H1 (cell line): ENCODE measurements at regions not wholly inside any gene's neighbourhood (a gene's known extent, or its start where the extent isn't known, plus 50 kb on each side); places are given as distances from the start of the nearest gene placed in this dataset.

Source experiments
- CTCF ChIA-PET: fragments of 300-600 bp; sonication (Branson Sonifier 250); formaldehyde crosslinking; loops from one replicate; lab custom pipeline; 2021; ENCODE audit not compliant: partially characterized antibody; lab: Charles Lee
- POLR2A ChIA-PET: fragments of 300-600 bp; sonication (Branson Sonifier 250); formaldehyde crosslinking; loops from one replicate; lab custom pipeline; 2021; ENCODE audit warnings: inconsistent platforms; ENCODE audit not compliant: partially characterized antibody; lab: Charles Lee
- DNase-seq, 2 experiments: peaks; one replicate each; pipeline versions ENCODE4 v3.0.0 to v3.0.0-alpha.2; 2010 to 2022; ENCODE audit warnings: low spot score in 2 of 2, low read depth in 1 of 2, mixed read lengths in 1 of 2
- FAIRE-seq: peaks from 2 replicates; lab custom pipeline; 2011; peaks lifted over from hg19 to GRCh38; lab: Jason Lieb, UNC
- H2AFZ ChIP-seq: 2 replicates; pipeline ENCODE4 v1.8.1; 2012; ENCODE audit warnings: low read length, inconsistent platforms
- H2AK5ac ChIP-seq: 2 replicates; pipeline ENCODE4 v1.6.1; 2013; ENCODE audit warnings: low read depth, low read length
- H2BK120ac ChIP-seq: replicated peaks from 2 replicates; pipeline ENCODE3; 2013; ENCODE audit warnings: low read depth, low read length, inconsistent platforms
- H2BK12ac ChIP-seq: 2 replicates; pipeline ENCODE4 v1.6.1; 2013; ENCODE audit warnings: low read depth, low read length
- H2BK15ac ChIP-seq: 2 replicates; pipeline ENCODE4 v1.6.1; 2013; ENCODE audit warnings: low read length
- H2BK20ac ChIP-seq: 2 replicates; pipeline ENCODE4 v1.6.1; 2013; ENCODE audit warnings: low read length
- H2BK5ac ChIP-seq: 2 replicates; pipeline ENCODE4 v1.6.1; 2013; ENCODE audit warnings: low read depth, low read length
- H3K14ac ChIP-seq: 2 replicates; pipeline ENCODE4 v1.6.1; 2013; ENCODE audit warnings: inconsistent platforms; ENCODE audit not compliant: insufficient read length
- H3K18ac ChIP-seq: 2 replicates; pipeline ENCODE4 v1.6.1; 2013; ENCODE audit warnings: low read length; ENCODE audit errors: extremely low read depth
- H3K23ac ChIP-seq: 2 replicates; pipeline ENCODE4 v1.6.1; 2013; ENCODE audit warnings: inconsistent platforms; ENCODE audit not compliant: insufficient read length
- H3K23me2 ChIP-seq: 2 replicates; pipeline ENCODE4 v1.6.1; 2013; ENCODE audit warnings: low read depth, low read length
- H3K27ac ChIP-seq: 2 replicates; pipeline ENCODE4 v1.6.1; 2011; ENCODE audit warnings: low read depth, low read length, inconsistent platforms
- H3K27me3 ChIP-seq, 4 experiments: replicated peaks in 1 of 4; 1 replicate in 1 of 4; 2 replicates in 3 of 4; pipeline versions ENCODE4 v1.6.1 to v1.8.1; 2011 to 2013; ENCODE audit warnings: low read length in 3 of 4, mild to moderate bottlenecking in 3 of 4, inconsistent platforms in 2 of 4, mixed read lengths in 2 of 4, moderate library complexity in 1 of 4; ENCODE audit not compliant: control insufficient read depth in 3 of 4, insufficient read depth in 3 of 4; ENCODE audit errors: extremely low read depth in 1 of 4
- H3K36me3 ChIP-seq, 4 experiments: 2 replicates each; pipeline versions ENCODE4 v1.6.1 to v1.8.1; 2011 to 2013; ENCODE audit warnings: mild to moderate bottlenecking in 4 of 4, low read length in 3 of 4, moderate library complexity in 2 of 4, control low read depth in 1 of 4, inconsistent platforms in 1 of 4; ENCODE audit not compliant: insufficient read depth in 4 of 4, control insufficient read depth in 2 of 4
- H3K4ac ChIP-seq: replicated peaks from 2 replicates; pipeline ENCODE3; 2013; ENCODE audit warnings: low read length, low read depth, mixed read lengths, inconsistent platforms; ENCODE audit not compliant: insufficient read length
- H3K4me1 ChIP-seq, 4 experiments: replicated peaks in 1 of 4; 1 replicate in 1 of 4; 2 replicates in 3 of 4; pipeline versions ENCODE4 v1.6.1 to v1.8.1; 2011 to 2013; ENCODE audit warnings: low read length in 3 of 4, inconsistent platforms in 2 of 4, mixed read lengths in 1 of 4; ENCODE audit not compliant: insufficient read depth in 4 of 4, control insufficient read depth in 3 of 4
- H3K4me2 ChIP-seq, 2 experiments: 2 replicates each; pipeline versions ENCODE4 v1.6.1 to v1.8.1; 2011 to 2013; ENCODE audit warnings: low read depth in 2 of 2, low read length in 2 of 2, control low read depth in 1 of 2, inconsistent platforms in 1 of 2, mild to moderate bottlenecking in 1 of 2; ENCODE audit not compliant: insufficient read depth in 1 of 2
- H3K4me3 ChIP-seq, 4 experiments: fragments of 200-600, 300-600 bp in 1 of 4; sonication (generic), shearing (Covaris generic), sonication (Bioruptor Twin) in 1 of 4; 2 replicates each; pipeline versions ENCODE4 v1.5.1 to v1.8.1; 2011 to 2016; ENCODE audit warnings: low read length in 4 of 4, low read depth in 3 of 4, control low read depth in 2 of 4, inconsistent platforms in 2 of 4, mild to moderate bottlenecking in 2 of 4, mixed read lengths in 1 of 4, moderate library complexity in 1 of 4; ENCODE audit not compliant: insufficient read depth in 2 of 4; ENCODE audit errors: extremely low read depth in 1 of 4
- H3K56ac ChIP-seq: replicated peaks from 2 replicates; pipeline ENCODE3; 2013; ENCODE audit warnings: low read depth, mild to moderate bottlenecking, mixed read lengths, low read length, inconsistent platforms; ENCODE audit not compliant: insufficient read length
- H3K79me1 ChIP-seq: 2 replicates; pipeline ENCODE4 v1.6.1; 2013; ENCODE audit warnings: low read depth, low read length, control low read depth
- H3K79me2 ChIP-seq, 2 experiments: 2 replicates each; pipeline versions ENCODE4 v1.6.1 to v1.8.1; 2012 to 2013; ENCODE audit warnings: low read length in 2 of 2, mild to moderate bottlenecking in 2 of 2, inconsistent platforms in 1 of 2; ENCODE audit not compliant: insufficient read depth in 2 of 2, control insufficient read depth in 1 of 2
- H3K9ac ChIP-seq, 4 experiments: replicated peaks in 1 of 4; 1 replicate in 1 of 4; 2 replicates in 3 of 4; pipeline versions ENCODE4 v1.6.1 to v1.8.1; 2011 to 2013; ENCODE audit warnings: low read depth in 3 of 4, low read length in 3 of 4, control low read depth in 2 of 4, mild to moderate bottlenecking in 2 of 4, moderate library complexity in 2 of 4, inconsistent platforms in 1 of 4; ENCODE audit errors: extremely low read depth in 1 of 4
- H3K9me3 ChIP-seq, 2 experiments: 2 replicates each; pipeline versions ENCODE4 v1.6.1 to v1.8.1; 2012 to 2013; ENCODE audit warnings: mild to moderate bottlenecking in 2 of 2, moderate library complexity in 2 of 2, control low read depth in 1 of 2, inconsistent platforms in 1 of 2, low read depth in 1 of 2, low read length in 1 of 2, mixed read lengths in 1 of 2; ENCODE audit not compliant: insufficient read depth in 2 of 2
- H4K20me1 ChIP-seq, 2 experiments: replicated peaks in 1 of 2; 2 replicates each; pipeline versions ENCODE3 to v1.8.1; 2011 to 2013; ENCODE audit warnings: inconsistent platforms in 2 of 2, low read length in 2 of 2, mild to moderate bottlenecking in 1 of 2; ENCODE audit not compliant: insufficient read depth in 2 of 2, control insufficient read depth in 1 of 2
- H4K5ac ChIP-seq: 2 replicates; pipeline ENCODE4 v1.6.1; 2013; ENCODE audit warnings: low read length, low read depth, mixed read lengths, inconsistent platforms; ENCODE audit not compliant: insufficient read length
- H4K8ac ChIP-seq: 2 replicates; pipeline ENCODE4 v1.8.0; 2013; ENCODE audit warnings: mild to moderate bottlenecking, moderate library complexity, low read length, inconsistent platforms; ENCODE audit not compliant: insufficient read depth; ENCODE audit errors: extremely low read depth
- H4K91ac ChIP-seq: replicated peaks from 2 replicates; pipeline ENCODE3; 2013; ENCODE audit warnings: low read length, mixed read lengths, inconsistent platforms; ENCODE audit not compliant: insufficient read length
- ATF2 ChIP-seq: IDR thresholded peaks from 2 replicates; pipeline ENCODE4 v1.6.1; 2012; ENCODE audit warnings: low read length, inconsistent platforms
- BACH1 ChIP-seq: IDR thresholded peaks from 2 replicates; pipeline ENCODE4 v1.6.1; 2012; ENCODE audit warnings: low read length, improper control_type of control experiment
- GABPA ChIP-seq: IDR thresholded peaks from 2 replicates; pipeline ENCODE4 v1.6.1; 2011; ENCODE audit warnings: mild to moderate bottlenecking, low read length, moderate library complexity, borderline replicate concordance; ENCODE audit not compliant: insufficient read depth
- POLR2A ChIP-seq, 2 experiments: IDR thresholded peaks; 1 replicate in 1 of 2; 2 replicates in 1 of 2; pipeline ENCODE4 v1.6.1; 2011; ENCODE audit warnings: low read depth in 2 of 2, low read length in 2 of 2, mild to moderate bottlenecking in 2 of 2; ENCODE audit errors: control extremely low read depth in 1 of 2
- TBP ChIP-seq: IDR thresholded peaks from 2 replicates; pipeline ENCODE4 v1.6.1; 2011; ENCODE audit warnings: low read depth, low read length, improper control_type of control experiment
- WGBS, 2 experiments: shearing (Covaris generic) in 1 of 2; methylation state at CpG; one replicate each; pipeline versions ENCODE4 v1.1.6 to v1.1.7; 2013 to 2015; ENCODE audit warnings: low lambda C conversion rate in 2 of 2, mixed read lengths in 2 of 2, inconsistent platforms in 1 of 2, low coverage in 1 of 2, missing lambda C conversion rate in 1 of 2; ENCODE audit not compliant: insufficient replicate concordance in 2 of 2, insufficient coverage in 1 of 2, insufficient read length in 1 of 2; ENCODE audit errors: extremely low coverage in 1 of 2, missing lambda C conversion rate in 1 of 2; 5-methylcytosine and 5-hydroxymethylcytosine counted together

- no peaks in the 10 kb centered on the region for H3K23me2 ChIP-seq
- H3K4me3 ChIP-seq: no peak overlapping the region
- ChIA-PET CTCF (interaction anchor here (0.8 to 0.9 kb wide), 2 partner anchors 41 to 185 kb away, joined by 3 to 4 read pairs; no protein-coding TSS in a partner anchor), POLR2A (no interaction called here)
- H4K8ac ChIP-seq: no peak overlapping the region
- H4K91ac ChIP-seq: no peak overlapping the region
- H3K27ac ChIP-seq: no peak overlapping the region
- no peak overlapping the region for H3K23ac ChIP-seq
- H2AK5ac ChIP-seq: no peak overlapping the region
- no peaks in the 10 kb centered on the region for H3K9me3 ChIP-seq
- no peak overlapping the region for H2BK120ac ChIP-seq
- no peak overlapping the region for H2BK5ac ChIP-seq
- no peaks in the 10 kb centered on the region for H3K36me3 ChIP-seq
- H4K5ac ChIP-seq: no peak overlapping the region
- H3K79me1 ChIP-seq: no peaks in the 10 kb centered on the region
- no peak overlapping the region for H3K4ac ChIP-seq
- H2AFZ ChIP-seq: no peak overlapping the region
- FAIRE-seq (no peak), DNase-seq (no peak)
- peaks cover 0 to 6% (median 0%) of the 10 kb centered on the region in 4 experiments; a peak in 2 of 7 replicates for H3K4me1 ChIP-seq
- no peak overlapping the region for H3K14ac ChIP-seq
- no peaks in the 10 kb centered on the region for H3K79me2 ChIP-seq
- no peak overlapping the region for H2BK15ac ChIP-seq
- H2BK20ac ChIP-seq: no peak overlapping the region
- H2BK12ac ChIP-seq: no peak overlapping the region
- WGBS, 2 experiments: 88% methylated on average over 1 of the region's 1 CpG; no CpG with 5 or more reads in 1 of the 2 experiments
- no peak overlapping the region for H3K56ac ChIP-seq
- H3K4me2 ChIP-seq: no peak overlapping the region; a peak in 1 of 4 replicates
- no peaks in the 10 kb centered on the region for H3K27me3 ChIP-seq
- H3K9ac ChIP-seq: no peak overlapping the region
- no peak for TF ChIP-seq GABPA
- TF ChIP-seq BACH1: no peak
- no peak for TF ChIP-seq TBP
- TF ChIP-seq ATF2: no peak
- no peak for TF ChIP-seq POLR2A (IDR thresholded peaks at IDR 0.05; ENCODE audit: control extremely low read depth in 1 of 2, low read depth in 2 of 2, low read length in 2 of 2)
- H4K20me1 ChIP-seq: no peaks in the 10 kb centered on the region
- no peak overlapping the region for H3K18ac ChIP-seq
These were observed 577.8 kb downstream of the BRINP3 start for GRCh38 chr1:189899686-189900425.
